ENCODE measurements at regions not wholly inside any gene's neighbourhood (a gene's known extent, or its start where the extent isn't known, plus 50 kb on each side); places are given as distances from the start of the nearest gene placed in this dataset.

DNA sequence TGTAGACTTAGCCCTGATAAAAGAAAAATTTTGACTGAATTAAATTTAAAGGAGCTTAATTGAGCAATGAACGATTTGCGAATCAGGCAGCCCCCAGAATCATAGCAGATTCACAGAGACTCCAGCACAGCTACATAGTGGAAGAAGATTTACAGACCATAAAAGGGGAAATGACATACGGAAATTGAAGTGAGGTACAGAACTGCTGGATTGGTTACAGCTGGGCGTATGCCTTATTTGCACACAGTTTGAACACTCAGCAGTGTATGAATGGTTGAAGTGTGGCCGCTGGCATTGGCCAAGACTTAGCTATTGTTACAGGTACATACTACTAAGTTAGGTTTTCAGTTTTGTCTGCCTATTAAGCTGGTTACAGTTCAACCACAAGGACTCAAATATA, 433.5 kb upstream of the CELF2 start:
- H3K36me3 Mint-ChIP-seq = no peaks in the 10 kb centered on the region
- ATAC-seq (ENCODE audit: low read depth) (no peak), DNase-seq (ENCODE audit: low spot score in 2 of 2) (no peak)
- no peaks in the 10 kb centered on the region for H3K9me3 Mint-ChIP-seq
- no peak overlapping the region for H3K27ac Mint-ChIP-seq
- no peak overlapping the region for H3K4me3 Mint-ChIP-seq
- peaks cover 10% of the 10 kb centered on the region for H3K27me3 Mint-ChIP-seq
- H3K4me1 Mint-ChIP-seq = no peaks in the 10 kb centered on the region

DNA sequence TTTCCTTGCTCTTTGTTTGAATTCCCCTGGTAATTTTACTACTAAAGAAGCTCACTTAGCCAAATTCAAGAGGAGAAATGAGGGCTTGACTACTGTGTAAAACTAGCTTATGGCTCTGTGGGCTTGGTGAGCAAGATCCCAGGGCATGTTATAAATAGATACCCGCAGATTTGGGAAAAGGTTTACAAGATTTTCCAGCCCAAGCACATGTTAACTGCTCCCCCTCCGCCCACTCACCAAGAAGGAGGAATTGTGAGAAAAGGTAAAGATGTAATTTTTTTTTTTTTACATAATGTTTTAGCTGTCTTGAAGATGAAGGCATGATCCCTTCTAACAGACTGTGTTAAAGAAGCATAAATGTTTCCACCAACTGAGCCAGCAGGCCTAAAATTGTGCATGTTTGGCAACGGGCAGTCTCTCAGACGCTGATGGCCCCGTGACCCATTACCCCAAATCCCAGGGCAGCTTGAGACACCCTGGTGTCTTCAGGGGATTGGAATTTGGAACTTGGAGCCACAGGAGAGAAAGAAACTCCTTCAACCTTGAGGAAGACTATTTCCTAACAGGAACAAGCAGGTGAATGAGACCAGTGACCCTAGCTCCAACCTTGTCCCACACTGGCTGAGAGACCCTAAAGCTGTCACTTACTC, 429.8 kb upstream of the CELF2 start:
- Mint-ChIP-seq H3K9me3 (no peaks in the 10 kb centered on the region), H3K27me3 (peaks cover 6% of the 10 kb centered on the region), H3K36me3 (no peaks in the 10 kb centered on the region), H3K27ac (no peak overlapping the region), H3K4me3 (no peak overlapping the region), H3K4me1 (no peaks in the 10 kb centered on the region)
- ATAC-seq (ENCODE audit: low read depth) (no peak), DNase-seq (ENCODE audit: low spot score in 2 of 2) (no peak)

DNA sequence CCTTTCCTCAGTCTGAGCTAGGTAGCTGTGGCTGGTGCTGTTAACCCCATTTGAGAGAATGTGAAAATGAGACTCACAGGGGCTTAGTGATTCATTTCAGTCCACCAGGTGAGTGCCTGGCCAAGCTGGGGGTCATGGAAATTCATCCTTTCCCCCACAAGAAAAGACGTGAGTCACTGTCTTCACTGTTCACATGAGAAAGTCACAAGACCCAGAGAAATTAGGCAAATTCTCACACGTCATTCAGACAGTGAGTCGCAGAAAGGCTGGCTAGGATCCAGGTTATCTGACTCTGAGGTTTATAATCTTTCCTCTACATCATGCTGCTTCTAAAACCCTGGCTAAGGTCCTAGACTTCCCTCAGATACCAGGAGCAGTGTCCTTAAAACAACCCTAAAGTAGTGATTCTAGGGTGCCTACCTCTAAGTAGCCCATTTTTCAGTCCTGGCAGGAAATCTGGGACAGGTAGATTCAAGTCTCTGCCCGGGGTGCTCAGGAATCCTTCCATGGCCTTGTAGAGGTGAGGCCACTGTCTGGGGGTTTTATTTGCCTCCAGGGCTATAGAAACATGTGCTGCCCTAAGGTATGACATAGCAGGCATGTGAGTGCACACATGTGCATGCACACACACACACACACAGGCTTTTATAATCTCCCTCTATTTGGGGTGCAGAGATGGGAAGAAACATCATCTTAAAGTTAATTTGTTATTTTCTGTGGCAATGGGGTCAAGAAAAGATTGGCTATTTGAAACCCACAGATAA, 427.9 kb upstream of the CELF2 start:
- no peak overlapping the region for H3K4me3 Mint-ChIP-seq
- peaks cover 6% of the 10 kb centered on the region for H3K27me3 Mint-ChIP-seq
- ATAC-seq (ENCODE audit: low read depth) (no peak), DNase-seq (ENCODE audit: low spot score in 2 of 2) (no peak)
- no peaks in the 10 kb centered on the region for H3K9me3 Mint-ChIP-seq
- no peak overlapping the region for H3K27ac Mint-ChIP-seq
- no peaks in the 10 kb centered on the region for H3K36me3 Mint-ChIP-seq
- H3K4me1 Mint-ChIP-seq = no peaks in the 10 kb centered on the region

DNA sequence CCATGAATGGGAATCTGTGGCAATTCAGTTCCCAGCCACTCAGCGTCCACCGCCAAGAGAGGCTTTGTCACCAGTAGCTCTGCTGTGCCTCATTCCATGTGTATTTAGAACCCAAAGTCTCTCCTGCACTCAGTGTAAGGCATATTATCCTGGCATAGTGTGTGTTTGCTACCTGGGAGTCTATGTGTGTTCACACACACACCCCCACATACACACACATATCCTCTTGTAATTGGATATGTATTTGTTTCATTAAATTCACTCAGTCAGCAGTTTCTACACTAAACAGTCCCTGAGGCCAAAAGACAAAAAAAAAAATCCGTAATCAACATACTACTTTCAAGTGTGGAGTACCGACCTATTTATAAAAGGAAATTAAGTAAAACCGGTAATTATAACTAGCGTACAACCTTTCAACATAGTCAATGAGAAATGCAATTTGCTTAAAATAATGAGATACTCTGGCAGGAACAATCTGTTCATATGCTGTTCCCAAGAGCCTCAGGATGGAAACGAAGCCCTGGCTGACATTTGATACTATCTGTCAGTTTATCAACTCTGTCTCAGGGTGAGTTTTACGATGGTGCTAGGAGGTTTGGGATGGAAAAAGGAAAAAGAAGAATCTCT, 425.8 kb upstream of the CELF2 start:
- H3K27me3 Mint-ChIP-seq = peaks cover 5% of the 10 kb centered on the region
- no peaks in the 10 kb centered on the region for H3K36me3 Mint-ChIP-seq
- no peak overlapping the region for H3K4me3 Mint-ChIP-seq
- no peaks in the 10 kb centered on the region for H3K4me1 Mint-ChIP-seq
- no peak for DNase-seq (ENCODE audit: low spot score in 2 of 2)
- no peak for ATAC-seq (ENCODE audit: low read depth)
- H3K27ac Mint-ChIP-seq = no peak overlapping the region
- no peaks in the 10 kb centered on the region for H3K9me3 Mint-ChIP-seq

DNA sequence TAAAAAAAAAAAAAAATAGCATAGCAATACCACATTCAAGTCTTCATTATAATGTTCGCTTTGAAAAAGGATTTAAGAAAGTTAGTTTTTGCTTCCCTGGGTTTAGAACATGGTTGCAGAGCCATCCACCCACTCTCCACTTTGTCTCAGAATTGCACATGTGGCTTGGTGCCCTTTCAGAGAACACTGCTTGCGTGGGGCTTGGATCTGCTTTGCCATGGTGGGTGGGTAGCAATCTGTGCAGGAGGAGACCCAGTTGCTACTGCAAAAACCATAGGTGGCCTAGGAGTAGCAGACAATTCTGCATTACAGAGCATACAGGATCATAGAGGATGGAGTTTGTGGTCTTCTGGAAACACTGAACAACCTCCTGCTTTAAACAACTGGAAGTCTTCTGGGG, 421.4 kb upstream of the CELF2 start:
- H3K27ac Mint-ChIP-seq = no peak overlapping the region
- H3K36me3 Mint-ChIP-seq = no peaks in the 10 kb centered on the region
- peaks cover 2% of the 10 kb centered on the region for H3K4me1 Mint-ChIP-seq
- no peak for ATAC-seq (ENCODE audit: low read depth)
- no peak for DNase-seq (ENCODE audit: low spot score in 2 of 2)
- no peaks in the 10 kb centered on the region for H3K9me3 Mint-ChIP-seq
- no peak overlapping the region for H3K4me3 Mint-ChIP-seq
- H3K27me3 Mint-ChIP-seq = peaks cover 2% of the 10 kb centered on the region

DNA sequence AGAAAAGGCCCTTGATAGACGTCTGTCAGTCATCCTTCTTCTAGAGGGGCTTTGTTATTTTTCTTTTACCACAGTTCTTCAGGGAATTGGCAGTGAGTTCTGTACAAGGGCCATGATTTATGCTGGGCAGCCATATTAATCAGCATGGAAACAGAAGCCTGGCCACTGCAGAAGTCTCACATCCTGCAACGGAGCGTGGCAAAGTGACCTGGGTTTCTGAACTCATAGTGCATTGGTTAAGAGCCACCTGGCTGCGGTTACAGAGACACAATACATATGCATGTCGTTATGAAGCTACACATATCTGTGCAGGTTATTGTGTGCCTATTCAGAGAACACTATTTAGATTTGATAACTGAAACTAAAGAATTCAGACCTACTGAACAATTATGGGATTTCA, 419.4 kb upstream of the CELF2 start:
- peaks cover 2% of the 10 kb centered on the region for H3K4me1 Mint-ChIP-seq

DNA sequence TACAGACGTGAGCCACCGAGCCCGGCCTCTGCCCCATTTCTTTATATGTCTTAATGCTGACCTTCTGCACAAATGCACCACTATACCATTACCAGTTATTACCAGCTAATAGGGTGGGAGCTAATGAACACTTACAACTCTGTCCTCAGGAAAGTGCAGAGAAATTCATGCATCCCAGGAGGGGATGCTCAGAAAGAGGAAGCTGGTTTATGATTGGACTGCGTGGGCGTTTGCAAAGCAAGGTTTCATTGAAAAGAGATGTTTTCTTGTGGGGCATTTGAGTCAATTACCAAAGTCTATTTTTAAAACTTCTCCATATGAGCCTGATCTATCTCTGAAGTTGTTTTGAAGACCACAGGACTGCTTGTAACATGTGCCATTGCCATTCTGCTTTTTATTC, 417.7 kb upstream of the CELF2 start:
- no peak overlapping the region for H3K4me3 Mint-ChIP-seq
- H3K36me3 Mint-ChIP-seq = no peaks in the 10 kb centered on the region
- H3K9me3 Mint-ChIP-seq = no peaks in the 10 kb centered on the region
- H3K4me1 Mint-ChIP-seq = peaks cover 2% of the 10 kb centered on the region
- peaks cover 2% of the 10 kb centered on the region for H3K27me3 Mint-ChIP-seq
- ATAC-seq (ENCODE audit: low read depth) (no peak), DNase-seq (ENCODE audit: low spot score in 2 of 2) (no peak)
- no peak overlapping the region for H3K27ac Mint-ChIP-seq

More for the DNA sequence above, 419.4 kb upstream of the CELF2 start:
- Mint-ChIP-seq H3K4me3 (no peak overlapping the region), H3K9me3 (no peaks in the 10 kb centered on the region), H3K36me3 (no peaks in the 10 kb centered on the region), H3K27ac (no peak overlapping the region), H3K27me3 (peaks cover 4% of the 10 kb centered on the region)
- ATAC-seq (ENCODE audit: low read depth) (no peak), DNase-seq (ENCODE audit: low spot score in 2 of 2) (no peak)

DNA sequence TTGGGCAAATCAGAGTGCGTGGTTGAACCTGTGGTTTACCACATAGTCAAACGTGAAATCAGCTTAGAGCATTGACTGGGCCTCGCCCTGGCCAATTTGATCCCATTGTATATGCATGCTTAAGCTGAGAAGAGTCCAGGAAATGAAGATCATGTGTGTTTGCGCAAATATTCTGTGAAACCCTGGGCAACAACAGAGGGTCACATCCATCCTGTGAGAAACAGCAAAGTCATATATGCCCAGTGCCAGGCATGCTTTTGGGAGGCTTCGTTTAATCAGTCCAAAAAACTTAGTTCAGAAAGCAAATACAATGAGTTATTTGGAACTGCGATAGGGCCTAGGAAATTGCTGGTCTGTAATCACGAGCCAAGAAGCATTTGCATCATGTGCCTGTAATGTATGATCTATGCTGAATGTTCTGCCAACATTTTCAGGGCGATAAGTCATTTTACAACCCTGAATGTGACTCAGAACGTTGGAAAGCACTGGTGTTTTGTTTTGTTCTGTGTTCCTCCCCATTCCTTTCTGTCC, 412.1 kb upstream of the CELF2 start:
- H3K9me3 Mint-ChIP-seq = no peaks in the 10 kb centered on the region
- H3K4me1 Mint-ChIP-seq = no peaks in the 10 kb centered on the region
- no peak overlapping the region for H3K27ac Mint-ChIP-seq
- ATAC-seq (ENCODE audit: low read depth) (no peak), DNase-seq (ENCODE audit: low spot score in 2 of 2) (no peak)
- H3K36me3 Mint-ChIP-seq = no peaks in the 10 kb centered on the region
- H3K27me3 Mint-ChIP-seq = peaks cover 3% of the 10 kb centered on the region
- H3K4me3 Mint-ChIP-seq = no peak overlapping the region

DNA sequence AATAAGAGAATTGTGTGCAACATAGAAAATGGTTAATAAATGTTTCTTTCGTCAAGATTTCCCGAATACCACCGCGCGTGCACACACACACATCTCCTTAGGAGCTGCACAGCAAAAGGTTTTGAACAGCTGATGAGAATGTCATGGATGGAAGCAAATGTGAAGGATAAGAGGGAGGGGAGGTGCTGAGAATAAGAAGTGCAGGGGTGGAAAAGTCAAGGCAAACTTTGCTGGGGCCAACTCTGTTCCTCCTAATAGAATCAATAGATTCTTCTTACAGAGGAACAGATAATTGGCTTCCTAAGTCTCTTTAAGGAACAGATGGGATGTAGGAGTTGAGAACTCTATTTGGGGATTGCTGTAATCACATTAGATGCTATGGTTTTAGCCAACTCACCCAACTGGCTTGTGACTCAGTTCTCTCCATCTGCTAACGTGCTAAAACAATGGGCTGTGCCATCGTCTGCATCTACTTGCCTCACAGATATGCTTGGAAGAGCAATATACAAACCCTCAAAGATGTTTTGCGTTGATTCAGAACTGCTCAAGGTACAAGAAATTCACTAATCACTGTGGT, 408.2 kb upstream of the CELF2 start:
- no peaks in the 10 kb centered on the region for H3K36me3 Mint-ChIP-seq
- H3K27me3 Mint-ChIP-seq = peaks cover 1% of the 10 kb centered on the region
- no peak overlapping the region for H3K4me3 Mint-ChIP-seq
- no peaks in the 10 kb centered on the region for H3K4me1 Mint-ChIP-seq
- DNase-seq (ENCODE audit: low spot score in 2 of 2) = no peak
- H3K9me3 Mint-ChIP-seq = no peaks in the 10 kb centered on the region
- H3K27ac Mint-ChIP-seq = no peak overlapping the region
- ATAC-seq (ENCODE audit: low read depth) = no peak

DNA sequence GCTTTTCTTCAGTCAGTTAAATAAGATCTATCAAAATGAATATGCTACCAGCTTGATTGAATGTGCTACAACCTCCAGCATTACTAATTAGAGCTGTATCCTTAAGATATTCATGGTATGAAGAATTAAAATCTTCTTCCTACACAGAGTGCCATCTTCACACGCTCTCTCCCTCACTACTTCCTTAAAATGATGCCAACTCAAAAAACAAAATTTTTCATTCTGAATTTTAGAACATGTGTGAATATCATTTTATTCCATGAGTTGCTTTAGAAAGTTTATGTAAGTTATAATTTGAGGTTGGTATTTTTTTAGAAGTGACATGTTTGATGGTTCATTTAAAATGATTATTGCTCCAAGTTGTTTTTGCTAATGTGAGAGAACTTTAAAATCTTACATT, 407.5 kb upstream of the CELF2 start:
- peaks cover 1% of the 10 kb centered on the region for H3K27me3 Mint-ChIP-seq
- no peaks in the 10 kb centered on the region for H3K36me3 Mint-ChIP-seq
- no peak overlapping the region for H3K4me3 Mint-ChIP-seq
- no peaks in the 10 kb centered on the region for H3K4me1 Mint-ChIP-seq
- DNase-seq (ENCODE audit: low spot score in 2 of 2) (no peak), ATAC-seq (ENCODE audit: low read depth) (no peak)
- no peak overlapping the region for H3K27ac Mint-ChIP-seq
- H3K9me3 Mint-ChIP-seq = no peaks in the 10 kb centered on the region

DNA sequence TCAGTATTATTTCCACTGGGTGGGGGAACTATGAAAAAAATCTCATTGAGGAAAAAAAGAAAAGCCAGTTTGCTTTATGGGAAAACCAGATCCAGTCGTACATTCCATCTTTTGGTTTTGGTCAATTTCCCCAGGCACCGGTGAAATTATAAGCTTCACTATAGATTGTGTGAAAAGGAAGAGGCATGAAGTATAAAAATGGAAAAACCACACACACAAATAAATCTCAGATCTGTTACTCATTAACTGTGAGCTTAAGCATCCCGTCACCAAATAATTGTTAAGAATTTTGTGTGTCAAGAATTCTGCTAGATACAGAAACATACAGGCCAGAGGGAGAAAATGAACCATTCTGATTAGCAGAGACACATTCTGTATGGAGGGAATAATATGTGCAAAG, 405.5 kb upstream of the CELF2 start:
- H3K4me1 Mint-ChIP-seq = no peaks in the 10 kb centered on the region
- H3K9me3 Mint-ChIP-seq = no peaks in the 10 kb centered on the region
- no peaks in the 10 kb centered on the region for H3K36me3 Mint-ChIP-seq
- H3K4me3 Mint-ChIP-seq = no peak overlapping the region
- DNase-seq (ENCODE audit: low spot score in 2 of 2) (no peak), ATAC-seq (ENCODE audit: low read depth) (no peak)
- H3K27ac Mint-ChIP-seq = no peak overlapping the region
- H3K27me3 Mint-ChIP-seq = no peaks in the 10 kb centered on the region

DNA sequence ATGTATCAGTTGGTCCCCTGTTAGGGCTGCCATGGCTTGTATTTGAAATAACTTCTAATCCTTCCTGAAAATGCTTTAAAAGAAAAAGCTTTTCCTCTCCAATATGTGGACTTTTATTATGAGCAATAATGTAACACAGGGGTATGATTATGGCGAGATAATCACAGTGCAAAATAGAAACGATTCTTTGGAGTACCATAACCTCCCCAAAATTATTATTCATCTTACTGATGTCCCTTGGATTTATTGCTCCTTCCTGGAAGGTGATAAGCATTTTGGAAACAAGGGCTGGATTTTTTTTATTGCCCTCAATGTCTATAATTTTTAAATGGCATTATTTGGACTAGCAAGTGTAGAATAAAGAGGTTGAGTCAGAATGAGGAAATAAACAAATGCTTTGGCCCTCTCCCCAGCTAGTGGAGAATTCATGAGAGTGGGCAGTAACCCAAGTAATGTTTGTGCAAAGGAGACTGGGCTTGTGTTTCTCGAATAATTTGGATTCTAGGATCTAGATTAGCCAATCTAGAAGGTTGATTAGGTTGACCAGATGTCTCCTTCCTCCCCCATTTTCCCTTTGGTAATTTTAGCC, 403.9 kb upstream of the CELF2 start:
- H3K27ac Mint-ChIP-seq = no peak overlapping the region
- no peaks in the 10 kb centered on the region for H3K9me3 Mint-ChIP-seq
- H3K36me3 Mint-ChIP-seq = no peaks in the 10 kb centered on the region
- H3K4me3 Mint-ChIP-seq = no peak overlapping the region
- no peaks in the 10 kb centered on the region for H3K4me1 Mint-ChIP-seq
- DNase-seq (ENCODE audit: low spot score in 2 of 2) = no peak
- no peaks in the 10 kb centered on the region for H3K27me3 Mint-ChIP-seq
- no peak for ATAC-seq (ENCODE audit: low read depth)

DNA sequence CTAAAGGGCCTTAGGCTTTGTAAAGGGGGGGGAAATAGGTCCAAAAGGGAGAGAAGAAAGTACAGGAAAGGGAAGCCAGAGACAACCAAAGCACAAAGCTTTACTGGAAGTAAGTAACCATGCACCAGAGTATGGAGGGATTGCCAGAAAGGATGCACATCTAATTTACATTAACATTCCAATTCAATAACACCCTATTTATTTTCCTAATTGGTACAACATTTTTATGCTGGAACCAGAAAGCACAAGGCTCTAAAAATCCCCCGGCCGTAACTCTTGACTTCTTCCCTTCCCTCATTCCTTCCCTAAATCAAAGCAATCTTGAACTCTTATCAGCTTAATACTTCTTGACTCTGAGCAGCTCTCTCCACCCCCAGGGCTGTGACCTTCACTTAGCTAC, 400.0 kb upstream of the CELF2 start:
- Mint-ChIP-seq H3K27ac (no peak overlapping the region), H3K4me1 (no peaks in the 10 kb centered on the region), H3K9me3 (no peaks in the 10 kb centered on the region), H3K4me3 (no peak overlapping the region), H3K36me3 (no peaks in the 10 kb centered on the region), H3K27me3 (no peaks in the 10 kb centered on the region)
- ATAC-seq (ENCODE audit: low read depth) (no peak), DNase-seq (ENCODE audit: low spot score in 2 of 2) (no peak)

DNA sequence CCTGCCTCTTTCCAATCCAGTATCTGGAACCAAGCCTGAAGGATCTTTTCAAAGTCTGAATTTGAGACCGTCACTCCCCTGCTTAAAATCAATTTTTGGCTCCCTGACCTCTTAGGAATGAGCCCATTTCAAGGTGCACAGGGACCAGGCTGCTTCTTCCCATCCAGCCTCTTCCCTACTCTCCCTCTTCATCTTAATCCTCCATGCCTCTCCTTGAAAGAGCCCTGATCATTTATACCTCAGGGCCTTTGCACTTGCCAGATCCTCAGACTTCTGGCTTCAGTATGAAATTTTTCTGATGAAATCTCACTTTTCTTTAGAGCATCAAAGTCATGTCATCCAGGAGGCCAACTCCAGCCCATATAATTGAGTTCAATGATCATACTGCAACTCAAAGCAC, 399.5 kb upstream of the CELF2 start:
- no peaks in the 10 kb centered on the region for H3K36me3 Mint-ChIP-seq
- no peaks in the 10 kb centered on the region for H3K9me3 Mint-ChIP-seq
- no peak overlapping the region for H3K4me3 Mint-ChIP-seq
- no peaks in the 10 kb centered on the region for H3K4me1 Mint-ChIP-seq
- ATAC-seq (ENCODE audit: low read depth) = no peak
- DNase-seq (ENCODE audit: low spot score in 2 of 2) = no peak
- H3K27me3 Mint-ChIP-seq = no peaks in the 10 kb centered on the region
- H3K27ac Mint-ChIP-seq = no peak overlapping the region

Data from memory B cell (primary cell).